Right hindlimb (tissue), 1 donor: ENCODE measurements at regions not wholly inside any gene's neighbourhood (a gene's known extent, or its start where the extent isn't known, plus 50 kb on each side); places are given as distances from the start of the nearest gene placed in this dataset.

Experiments used
- DNase-seq: peaks from one replicate; pipeline ENCODE4 v3.0.0-alpha.2; 2018

DNA sequence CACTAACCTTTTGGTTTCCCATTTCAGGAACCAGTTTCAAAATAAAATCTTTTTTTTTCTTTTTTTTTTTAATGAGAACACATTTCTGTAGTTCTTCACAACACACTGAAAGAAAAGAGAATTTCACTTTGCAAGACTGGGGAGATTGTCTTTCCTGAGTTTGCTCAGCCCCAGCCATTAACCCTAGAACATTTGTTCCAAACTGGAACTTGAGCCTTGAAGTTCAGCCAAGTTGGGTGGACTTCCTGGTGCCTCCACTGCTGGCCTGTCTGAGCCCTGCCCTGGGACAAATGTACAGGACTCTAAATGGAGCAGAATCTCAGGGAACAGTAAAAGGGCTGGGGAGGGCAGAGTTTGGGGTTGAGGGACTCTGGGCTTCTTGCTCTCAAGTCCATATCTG is 196.4 kb upstream of the LPP start:
- DNase-seq, result no peak

DNA sequence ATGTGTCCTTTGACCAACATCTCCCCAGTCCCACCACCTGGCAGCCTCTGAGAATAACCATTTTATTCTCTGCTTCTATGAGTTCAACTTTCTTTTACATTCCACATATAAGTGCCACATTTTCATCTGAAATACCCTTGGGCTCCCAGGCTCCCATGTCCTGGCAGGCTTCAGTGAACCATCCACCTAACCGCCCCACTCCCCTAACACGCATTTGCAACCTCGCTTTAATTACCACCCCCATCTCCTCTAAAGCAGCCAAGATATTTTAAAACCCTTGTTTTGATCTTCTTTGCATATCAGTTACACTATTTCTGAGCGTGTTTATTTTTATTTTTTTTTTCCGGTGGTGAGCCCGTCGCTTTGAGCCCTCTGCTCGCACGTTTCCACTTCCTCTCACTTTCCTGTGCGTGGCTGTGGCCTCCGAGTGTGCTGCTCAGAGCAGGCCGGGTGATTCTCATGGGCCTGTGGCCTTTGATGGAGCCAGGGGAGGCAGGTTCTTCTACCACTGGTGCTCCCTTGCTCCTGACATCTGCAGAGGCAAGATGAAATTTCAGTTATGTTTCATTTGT is 195.4 kb upstream of the LPP start:
- DNase-seq, result no peak

DNA sequence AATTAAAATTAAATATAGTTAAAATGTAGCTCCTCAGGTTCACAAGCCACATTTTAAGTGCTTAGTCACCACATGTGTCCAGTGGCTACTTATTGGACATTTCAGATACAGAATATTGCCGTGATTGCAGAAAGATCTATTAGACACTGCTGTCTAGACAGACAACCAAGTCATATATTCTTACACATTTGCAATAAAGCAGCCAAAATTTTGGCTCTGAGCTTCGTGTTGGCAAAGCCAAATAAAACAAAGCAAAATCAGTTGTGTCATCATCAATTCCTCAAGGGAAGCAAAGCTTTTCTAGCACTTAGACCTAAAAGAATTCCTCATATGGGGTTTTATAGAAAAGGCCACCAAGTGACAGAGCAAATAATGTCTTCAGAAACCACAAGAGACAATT is 193.1 kb upstream of the LPP start:
- no peak for DNase-seq

- no peak for DNase-seq
Measured at GRCh38 chr3:187961366-187961765, 192.6 kb upstream of the LPP start.

GRCh38 chr3:187963003-187963676 is 190.8 kb upstream of the LPP start:
- DNase-seq, result no peak

- DNase-seq, result no peak
Measured at GRCh38 chr3:187963677-187964385, 190.1 kb upstream of the LPP start.

DNA sequence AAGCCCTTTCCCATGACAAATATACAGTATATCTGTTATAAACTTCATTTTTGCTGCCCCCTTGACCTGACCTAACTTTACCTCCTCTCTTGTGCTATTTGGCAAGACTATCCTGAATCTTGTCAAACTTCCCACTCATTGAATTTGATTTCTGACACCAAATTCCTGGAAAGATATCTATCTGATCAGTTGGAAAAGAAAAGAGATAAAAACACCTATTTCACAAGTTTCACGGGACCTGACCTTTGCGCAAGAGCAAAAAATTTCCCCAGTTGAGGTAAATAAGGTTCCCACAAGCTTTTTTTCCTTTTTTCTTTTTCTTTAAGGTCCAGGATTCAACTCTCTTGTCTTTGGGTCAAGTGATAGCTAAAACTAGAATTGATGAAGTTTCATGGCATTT is 189.2 kb upstream of the LPP start:
- DNase-seq, result no peak

DNA sequence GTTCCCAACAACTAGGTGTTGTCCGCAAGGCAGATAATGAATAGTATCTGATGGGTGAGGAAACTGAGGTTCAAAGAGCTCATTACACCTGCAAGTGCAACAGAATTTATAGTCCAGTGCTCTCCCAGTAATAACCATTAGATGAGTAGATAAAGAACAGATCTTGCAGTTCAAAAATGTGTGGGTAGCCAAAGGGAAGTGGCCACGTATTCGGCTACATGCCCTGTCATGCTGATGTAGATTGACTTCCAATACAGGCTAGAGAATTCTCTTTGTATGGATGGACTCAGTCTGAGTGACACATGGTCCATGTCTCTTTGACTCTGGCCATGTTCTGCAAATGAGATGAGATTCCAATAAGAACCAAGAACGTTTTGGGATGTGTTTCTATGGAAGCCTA is 187.9 kb upstream of the LPP start:
- DNase-seq, result no peak

- DNase-seq, result no peak
Measured at GRCh38 chr3:187966636-187967406, 187.1 kb upstream of the LPP start.

- no peak for DNase-seq
Measured at GRCh38 chr3:187967993-187968392, 186.0 kb upstream of the LPP start.

DNA sequence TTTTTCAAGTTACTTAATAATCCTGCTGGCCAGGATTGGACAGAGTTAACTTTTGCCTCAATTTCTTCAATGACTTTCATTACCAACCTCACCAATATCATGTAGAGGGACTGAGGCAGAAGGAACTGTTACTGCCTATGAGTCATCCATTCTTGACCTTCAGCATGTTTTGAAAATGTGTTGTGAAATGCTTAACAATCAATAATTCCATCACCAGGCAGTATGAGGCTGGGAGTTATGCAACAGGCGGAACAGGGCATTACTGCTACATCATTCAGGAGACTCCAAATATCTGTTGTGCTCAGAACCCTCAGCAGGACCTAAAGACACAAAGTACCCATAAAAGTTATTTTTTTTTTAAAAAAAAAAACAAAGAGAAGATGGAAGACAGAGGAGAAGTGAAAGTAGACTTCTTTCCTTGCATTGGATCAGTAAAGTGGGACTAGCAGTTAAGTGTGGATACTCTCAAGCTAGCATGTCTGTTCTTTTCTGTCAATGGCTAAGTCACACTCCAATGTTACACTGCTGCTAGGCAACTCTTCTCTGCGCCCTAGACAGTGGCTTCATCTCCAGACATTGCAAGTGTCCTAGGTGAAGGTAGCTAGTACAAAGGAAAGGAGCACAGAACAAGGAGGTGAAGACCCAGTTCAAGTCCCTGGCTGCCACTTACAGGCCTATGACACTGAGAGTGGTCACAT is 184.9 kb upstream of the LPP start:
- DNase-seq, result no peak

DNA sequence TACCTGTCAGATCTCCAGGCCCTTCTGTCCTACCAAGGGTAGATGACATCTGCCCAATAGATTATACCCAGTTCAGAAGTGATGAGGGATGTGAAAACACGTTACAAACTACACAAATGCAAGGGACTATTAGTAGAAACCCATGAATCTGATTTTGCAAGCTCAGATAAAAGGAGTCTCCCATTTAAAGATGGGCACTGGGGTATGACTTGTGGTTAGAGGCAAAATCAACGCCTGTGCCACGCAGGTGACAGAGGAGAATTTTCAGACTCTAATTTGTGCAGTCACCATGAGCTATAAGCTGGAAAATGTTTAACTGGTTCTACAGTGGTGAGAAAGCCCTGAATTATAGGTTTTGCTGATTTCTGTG is 184.4 kb upstream of the LPP start:
- DNase-seq, result no peak

- no peak for DNase-seq
Measured at GRCh38 chr3:187970106-187970505, 183.9 kb upstream of the LPP start.

DNA sequence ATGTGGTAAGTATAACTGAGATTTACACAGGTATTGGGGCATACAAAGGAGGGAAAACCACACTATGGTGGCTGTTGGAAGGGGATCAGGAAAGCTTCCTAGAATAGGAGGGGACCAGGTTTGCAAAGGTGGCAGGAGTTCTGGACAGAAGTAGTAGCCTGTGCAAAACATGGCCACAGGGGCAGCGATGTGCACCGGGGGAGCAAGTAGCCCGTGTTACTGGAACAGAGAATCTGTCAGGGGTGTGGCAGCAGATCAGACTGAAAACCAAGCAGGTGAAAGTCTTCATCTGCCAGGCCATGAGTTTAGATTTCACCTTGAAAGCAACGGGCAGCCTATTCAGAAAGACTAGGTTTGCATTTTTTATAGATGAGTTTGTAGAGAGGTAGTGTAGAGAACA is 182.3 kb upstream of the LPP start:
- no peak for DNase-seq

DNA sequence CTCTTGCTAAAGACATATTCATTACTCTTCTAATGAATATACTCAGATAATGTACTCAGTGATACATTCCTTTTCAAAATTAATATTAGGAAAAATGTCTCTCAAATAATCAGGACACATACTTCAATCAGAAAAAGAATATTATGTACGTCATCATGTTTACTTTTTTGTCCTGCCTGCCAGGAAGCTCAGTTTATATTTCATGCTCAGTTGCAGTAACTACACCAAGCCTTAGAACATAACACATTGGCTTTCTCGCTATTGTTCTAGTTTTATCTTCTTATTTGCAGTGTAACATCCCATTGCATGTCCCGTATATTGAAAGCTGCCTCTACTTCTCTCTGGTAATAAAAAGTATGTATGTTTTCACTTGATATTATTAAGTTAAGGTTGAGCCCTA is 181.5 kb upstream of the LPP start:
- no peak for DNase-seq

DNA sequence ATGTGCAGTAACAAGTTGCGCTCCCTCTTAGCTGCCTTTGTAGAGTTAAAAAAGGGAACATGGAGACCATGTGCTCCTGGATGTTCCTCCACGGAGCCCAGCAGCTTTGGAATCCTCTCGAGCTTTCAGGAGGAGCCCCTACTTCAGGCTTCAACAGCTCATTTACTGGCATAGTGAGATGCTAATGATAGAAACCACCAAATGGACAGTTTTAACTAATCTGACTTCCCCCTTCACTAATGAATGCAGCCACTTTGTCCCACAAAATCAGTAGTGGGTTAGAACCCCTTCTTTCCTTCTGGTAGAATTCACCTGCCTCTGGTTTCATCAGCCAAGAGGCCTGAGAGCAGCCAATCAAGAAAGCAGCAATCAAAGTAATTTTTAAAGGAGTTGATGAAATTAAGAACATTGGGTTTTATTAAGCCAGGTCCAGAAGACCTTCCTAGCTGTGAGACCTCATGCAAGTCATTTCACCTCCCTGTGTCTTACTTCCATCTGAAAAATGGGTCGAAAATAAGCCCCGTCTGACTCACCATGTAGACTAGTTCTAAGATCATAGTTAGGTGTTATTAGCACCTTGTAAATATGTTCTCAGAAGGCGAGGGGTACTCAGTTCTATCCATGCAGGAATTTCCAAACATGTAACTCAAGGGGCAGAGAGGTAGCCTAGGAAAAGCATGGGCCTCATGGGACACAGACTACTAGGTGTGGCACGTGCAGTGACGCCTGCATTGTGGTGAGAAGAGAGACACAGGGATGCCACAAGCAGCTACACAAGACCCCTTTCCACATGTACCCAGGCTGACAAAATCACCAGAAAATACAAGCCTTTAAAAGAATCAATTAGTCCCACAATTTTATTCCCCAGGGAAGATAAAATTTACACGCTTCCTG is 179.7 kb upstream of the LPP start:
- DNase-seq, result no peak

GRCh38 chr3:187974871-187975271 is 179.1 kb upstream of the LPP start:
- DNase-seq, result no peak

DNA sequence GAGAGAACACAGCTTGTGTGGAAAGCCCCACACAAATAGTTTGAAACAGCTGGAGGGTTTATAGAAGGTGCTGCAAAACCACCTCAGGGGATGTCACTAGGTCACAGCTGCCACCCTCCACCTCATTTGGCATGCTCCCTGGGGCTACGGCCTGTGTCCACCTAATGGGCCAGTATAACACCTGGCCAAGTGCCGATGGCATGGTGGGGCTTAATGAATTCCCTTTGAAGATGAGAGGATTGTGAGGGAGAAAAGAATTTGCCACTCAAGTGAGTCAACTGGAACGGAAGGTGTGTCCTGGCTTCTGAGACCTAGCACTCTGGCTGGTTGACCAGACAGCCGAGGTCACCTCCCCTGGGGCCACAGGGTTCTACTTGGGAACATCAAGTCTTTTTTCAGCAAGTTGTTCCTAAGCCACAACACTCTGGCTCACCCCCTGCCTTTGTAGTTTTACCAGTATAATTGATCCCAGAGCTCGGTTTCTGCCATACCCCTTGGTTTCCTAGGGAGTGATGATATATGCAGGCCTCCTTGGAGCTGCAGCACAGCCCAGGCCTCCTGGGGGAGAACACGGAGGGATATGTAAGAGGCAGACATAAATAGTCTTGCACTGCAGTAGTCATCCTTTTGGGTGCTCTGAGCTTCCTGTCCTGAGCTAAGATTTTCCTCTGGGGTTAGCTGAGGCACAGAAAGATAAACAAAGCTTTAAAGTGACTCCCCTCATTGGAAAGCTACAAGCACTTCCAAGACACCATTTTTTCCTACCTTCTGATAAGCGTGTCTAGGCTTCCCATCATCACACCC is 178.2 kb upstream of the LPP start:
- DNase-seq, result no peak

- no peak for DNase-seq
Measured at GRCh38 chr3:187976365-187976900, 177.5 kb upstream of the LPP start.

DNA sequence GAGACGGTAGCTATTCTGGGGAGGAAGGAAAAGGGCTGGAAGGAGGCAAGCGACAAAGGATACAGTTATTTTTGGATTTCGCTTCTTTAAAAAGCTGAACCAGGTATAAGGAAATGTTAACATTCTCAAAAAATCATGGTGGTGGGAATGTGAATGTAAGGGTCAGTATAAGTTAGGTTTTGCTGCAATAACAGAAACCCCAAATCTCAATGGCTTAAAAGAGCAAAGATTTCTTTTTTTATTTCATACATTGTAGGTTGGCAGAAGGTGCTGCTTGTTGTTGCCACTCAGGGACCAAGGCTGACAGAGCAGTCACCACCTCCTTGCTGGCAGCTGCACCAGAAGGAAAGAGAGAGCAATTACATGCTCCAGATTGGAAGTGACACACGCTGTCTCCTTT is 176.3 kb upstream of the LPP start:
- DNase-seq, result no peak

DNA sequence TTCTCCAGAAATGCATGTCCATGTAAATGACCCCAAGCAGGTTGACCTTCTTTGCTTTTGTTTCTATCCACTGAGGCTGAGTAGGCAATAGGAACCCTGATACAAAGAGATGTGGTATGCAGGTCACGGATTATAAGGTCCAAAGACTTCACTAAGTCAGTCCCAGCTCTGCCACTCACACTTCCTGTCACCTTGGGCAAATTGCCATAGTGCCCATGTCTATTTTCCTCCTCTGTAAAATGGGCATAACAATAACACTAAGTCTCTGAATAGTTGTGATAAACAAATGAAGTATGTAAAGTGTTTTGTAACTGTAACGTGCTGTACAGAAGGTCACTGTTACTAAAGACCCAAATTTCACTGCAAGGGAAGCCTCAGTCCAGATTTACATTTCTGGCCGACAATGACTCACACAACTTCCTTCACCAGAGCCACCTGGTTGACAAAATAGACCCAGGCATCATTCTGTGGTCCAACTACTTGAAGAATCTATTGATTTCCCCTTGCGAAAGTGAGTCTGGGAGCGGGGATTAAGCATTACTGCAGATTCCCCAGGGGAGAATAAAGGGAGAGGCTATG is 175.4 kb upstream of the LPP start:
- no peak for DNase-seq
